Superior temporal gyrus (tissue), 1 donor: ENCODE measurements at regions not wholly inside any gene's neighbourhood (a gene's known extent, or its start where the extent isn't known, plus 50 kb on each side); places are given as distances from the start of the nearest gene placed in this dataset.
"Not testable (repeated sequence)": the region's sequence is repeated elsewhere in the genome, so short reads cannot be mapped to it uniquely, and the experiment has no call there.

Experiments used
- DNase-seq: peaks from one replicate; pipeline ENCODE4 v3.0.0-alpha.2; 2016; ENCODE audit errors: extremely low spot score

DNA sequence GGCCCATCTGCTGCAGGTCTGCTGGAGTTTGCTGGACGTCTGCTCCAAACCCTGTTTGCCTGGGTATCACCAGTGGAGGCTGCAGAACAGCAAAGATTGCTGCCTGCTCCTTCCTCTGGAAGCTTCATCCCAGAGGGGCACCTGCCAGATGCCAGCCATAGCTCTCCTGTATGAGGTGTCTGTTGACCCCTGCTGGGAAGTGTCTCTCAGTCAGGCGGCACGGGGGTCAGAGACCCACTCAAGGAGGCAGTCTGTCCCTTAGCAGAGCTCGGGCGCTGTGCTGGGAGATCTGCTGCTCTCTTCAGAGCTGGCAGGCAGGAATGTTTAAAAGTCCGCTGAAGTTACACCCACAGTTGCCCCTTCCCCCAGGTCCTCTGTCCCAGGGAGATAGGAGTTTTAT is 671.2 kb downstream of the EFNA5 start:
- not testable (repeated sequence) for DNase-seq

DNA sequence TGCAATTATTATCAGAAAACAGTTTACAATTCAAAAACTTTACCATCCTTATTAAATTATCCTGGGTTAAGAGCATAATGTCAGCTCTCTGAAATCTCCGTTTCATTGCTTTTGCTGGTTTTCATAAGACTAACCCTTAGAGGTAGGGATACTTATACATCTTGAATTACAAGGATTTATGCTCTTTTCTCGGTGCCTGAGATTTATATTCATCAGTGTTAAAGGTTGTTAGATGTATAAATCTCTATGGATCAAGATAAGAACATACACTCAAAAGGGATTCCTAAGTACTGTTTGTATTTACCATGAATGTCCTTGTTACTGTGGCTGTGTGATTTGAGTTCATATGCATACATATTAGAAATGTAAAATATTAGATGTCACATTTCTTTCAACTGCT is 684.7 kb downstream of the EFNA5 start:
- no peak for DNase-seq

DNA sequence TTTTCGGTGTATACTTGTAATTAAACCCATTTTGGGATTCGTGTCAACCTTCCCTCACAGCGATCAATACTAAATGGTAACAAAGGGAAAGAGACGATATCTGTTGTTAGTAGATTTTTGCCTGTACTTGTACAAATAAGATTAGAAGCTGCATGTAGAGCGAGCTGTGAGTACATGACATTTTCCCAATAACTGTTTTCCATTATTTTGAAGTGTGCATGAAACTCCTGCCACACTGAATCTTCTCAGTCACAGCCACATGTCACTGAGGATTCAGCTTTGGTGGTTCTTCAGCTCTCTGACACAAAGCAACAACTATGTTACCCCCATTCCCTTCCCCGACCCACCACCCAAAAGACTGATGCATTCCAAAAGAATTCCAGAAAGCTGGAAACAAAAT is 685.6 kb downstream of the EFNA5 start:
- no peak for DNase-seq

DNA sequence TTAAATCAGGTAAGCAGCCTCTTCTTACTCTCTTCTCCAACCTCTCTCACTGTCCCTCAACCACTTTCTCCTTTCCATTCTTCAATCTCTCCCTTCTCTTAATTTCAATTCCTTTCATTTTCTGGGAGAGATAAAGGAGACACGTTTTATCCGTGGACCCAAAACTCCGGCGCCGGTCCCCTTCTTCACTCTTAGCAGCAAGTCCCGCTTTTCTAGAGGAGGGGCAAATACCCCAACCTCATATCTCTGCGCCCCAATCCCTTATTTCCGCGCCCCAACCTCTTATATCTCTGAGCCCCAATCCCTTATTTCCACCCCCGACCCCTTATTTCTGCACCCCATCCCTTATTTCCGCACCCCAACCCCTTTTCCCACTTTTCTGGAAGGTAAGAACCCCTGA is 691.6 kb downstream of the EFNA5 start:
- not testable (repeated sequence) for DNase-seq

DNA sequence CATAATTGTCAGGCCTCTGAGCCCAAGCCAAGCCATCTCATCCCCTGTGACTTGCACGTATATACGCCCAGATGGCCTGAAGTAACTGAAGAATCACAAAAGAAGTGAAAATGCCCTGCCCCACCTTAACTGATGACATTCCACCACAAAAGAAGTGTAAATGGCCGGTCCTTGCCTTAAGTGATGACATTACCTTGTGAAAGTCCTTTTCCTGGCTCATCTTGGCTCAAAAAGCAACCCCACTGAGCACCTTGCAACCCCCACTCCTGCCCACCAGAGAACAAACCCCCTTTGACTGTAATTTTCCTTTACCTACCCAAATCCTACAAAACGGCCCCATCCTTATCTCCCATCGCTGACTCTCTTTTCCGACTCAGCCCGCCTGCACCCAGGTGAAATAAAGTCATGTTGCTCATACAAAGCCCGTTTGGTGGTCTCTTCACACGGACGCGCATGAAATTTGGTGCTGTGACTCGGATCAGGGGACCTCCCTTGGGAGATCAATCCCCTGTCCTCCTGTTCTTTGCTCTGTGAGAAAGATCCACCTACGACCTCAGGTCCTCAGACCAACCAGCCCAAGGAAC is 692.1 kb downstream of the EFNA5 start:
- DNase-seq: not testable (repeated sequence)

DNA sequence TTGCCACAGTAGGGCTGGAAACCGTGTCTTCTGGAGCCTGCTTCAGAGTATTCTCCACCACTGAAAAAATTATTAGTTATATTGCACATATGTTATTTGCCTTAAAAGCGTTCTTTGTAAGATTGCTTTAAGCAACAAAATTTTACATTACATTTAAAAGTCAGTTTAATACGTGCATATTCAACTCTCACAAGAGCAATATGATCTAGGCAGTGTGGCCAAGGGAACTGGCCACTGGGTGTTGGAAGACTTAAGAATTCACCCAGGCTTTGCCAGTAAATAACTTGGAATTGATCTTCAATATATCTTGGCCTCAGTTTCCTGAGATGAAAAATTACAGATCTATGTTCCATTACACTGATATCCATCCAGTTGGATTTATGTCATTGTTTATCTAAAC is 694.4 kb downstream of the EFNA5 start:
- DNase-seq: no peak

DNA sequence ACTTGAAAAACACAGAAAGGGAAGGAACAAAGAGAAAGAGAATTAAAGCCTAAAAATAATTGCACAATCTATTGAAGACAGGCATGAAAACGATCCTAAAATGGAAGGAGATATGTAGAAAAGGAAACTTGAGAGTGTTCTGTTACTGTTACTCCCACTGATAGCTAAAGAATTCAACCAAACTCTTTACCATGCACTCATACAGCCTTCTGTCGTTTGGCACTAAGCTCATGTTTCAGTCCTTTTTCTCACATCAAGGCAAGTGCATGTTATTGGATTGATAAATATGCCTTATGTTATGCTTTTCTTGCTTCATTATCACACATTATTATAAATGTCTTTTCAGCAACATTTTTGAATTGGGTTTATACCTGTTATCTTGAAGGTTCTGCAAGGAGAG is 696.5 kb downstream of the EFNA5 start:
- no peak for DNase-seq

DNA sequence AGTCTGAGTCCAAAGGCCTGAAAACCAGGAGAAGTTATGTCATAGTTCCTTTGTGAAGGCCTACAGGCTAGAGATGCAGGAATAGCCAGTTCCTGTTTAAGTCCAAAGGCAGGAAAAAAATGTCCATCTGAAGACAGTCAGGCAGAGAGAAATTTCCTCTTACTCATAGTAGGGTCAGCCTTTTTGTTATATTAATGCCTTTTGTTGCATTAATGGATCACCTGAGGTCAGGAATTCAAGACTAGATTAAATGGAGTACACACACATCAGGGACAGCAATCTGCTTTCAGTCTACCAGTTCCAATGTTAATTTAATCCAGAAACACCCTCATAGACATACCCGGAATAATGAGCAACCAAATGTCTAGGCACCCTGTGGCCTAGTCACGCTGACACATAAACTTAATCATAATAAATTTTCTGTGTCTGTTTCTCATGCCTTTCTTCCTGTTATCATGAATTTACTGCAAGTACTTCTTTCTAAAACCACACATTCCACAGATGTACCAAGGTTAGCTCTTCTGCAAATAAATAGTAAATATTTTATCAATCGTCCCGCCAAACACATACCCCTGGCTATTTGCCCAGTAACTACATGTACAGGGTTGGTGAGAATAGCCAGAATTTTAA is 703.9 kb downstream of the EFNA5 start:
- DNase-seq: no peak

DNA sequence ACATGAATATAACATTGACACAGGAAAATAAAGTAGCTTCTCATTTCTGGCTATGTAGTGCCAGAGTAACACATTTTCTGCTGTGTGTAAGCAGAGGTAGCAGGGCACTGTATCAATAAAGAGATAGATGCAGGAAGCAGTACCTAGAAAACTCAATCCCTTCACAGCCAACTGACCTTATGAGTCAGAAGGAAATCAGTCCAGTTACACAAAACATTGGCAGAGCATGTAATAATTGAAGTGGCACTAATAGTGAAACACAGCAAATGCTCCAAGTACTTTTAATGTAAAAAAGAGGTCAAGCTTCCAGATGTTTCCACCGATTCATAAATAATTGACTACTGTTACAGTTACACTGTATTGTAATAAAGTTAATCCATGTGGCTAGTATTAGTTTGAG is 706.6 kb downstream of the EFNA5 start:
- no peak for DNase-seq

DNA sequence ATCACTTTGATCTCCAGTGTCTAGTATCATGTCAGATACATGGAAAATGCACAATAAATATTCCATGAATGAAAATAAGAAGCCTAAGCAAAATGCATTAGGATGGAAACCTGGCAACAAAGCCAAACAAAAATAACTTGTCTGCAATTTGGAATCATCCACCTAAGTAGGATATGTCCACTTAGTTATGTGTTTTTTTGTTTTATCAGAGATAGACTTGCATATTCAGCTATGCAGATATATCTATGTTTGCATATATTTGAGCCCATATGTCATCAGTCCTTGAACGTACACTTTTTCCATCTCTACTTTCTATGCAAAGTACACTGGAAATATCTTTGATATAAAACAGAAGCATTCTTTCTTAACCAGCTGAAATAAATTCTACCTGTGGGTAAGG is 707.1 kb downstream of the EFNA5 start:
- no peak for DNase-seq

DNA sequence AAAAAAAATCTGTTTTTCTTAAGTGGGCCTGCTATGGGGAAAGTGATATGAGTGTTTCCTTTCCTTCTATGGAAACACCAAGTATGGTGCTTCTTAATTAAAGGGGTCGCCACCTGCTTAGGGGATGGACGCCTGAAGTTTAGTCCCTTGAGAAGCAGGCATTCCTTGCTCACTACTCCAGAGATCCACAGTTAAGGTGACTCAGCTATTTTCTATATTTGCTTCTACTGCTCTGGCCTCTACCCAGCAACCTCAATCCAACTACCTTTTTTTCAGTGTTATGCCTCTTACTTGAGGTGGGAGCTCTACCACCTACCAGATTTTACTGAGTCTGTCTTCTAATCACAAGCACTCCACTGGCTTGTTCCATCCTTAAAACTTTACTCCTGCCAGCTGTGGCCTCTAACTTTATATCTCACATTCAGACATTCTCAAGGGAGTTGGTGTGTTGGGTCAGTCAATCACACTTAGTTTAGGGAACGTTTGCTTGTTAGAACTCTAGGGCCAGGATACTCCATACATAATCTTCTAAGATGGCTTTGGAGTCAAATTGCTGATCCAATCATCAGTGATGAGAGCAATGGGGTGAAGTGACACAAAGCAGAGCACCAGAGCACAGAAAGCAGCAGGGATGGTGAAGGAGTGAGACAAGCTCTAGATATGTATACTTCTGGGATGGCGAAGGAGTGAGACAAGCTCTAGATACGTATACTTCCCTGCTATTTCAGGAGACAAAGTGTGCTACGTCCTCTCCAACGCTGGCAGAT is 708.1 kb downstream of the EFNA5 start:
- no peak for DNase-seq

DNA sequence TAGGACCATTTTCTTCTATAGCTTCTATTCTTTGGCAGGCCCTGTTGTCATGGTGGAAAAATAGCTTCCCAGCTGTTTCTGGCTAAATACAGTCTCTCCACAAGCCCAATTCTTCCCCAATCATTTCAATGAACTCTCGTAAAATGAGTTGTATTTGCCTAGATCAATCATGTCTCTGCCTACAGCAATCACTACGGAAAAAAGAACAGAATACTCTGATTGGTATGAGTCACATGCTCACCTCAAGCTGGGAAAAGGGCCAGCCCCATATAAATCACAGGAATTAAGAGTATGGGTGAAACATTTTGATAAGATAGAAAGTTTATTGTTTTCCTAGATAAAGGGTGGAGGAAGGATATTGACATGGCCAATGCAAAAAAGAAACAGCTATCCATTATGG is 711.4 kb downstream of the EFNA5 start:
- no peak for DNase-seq

DNA sequence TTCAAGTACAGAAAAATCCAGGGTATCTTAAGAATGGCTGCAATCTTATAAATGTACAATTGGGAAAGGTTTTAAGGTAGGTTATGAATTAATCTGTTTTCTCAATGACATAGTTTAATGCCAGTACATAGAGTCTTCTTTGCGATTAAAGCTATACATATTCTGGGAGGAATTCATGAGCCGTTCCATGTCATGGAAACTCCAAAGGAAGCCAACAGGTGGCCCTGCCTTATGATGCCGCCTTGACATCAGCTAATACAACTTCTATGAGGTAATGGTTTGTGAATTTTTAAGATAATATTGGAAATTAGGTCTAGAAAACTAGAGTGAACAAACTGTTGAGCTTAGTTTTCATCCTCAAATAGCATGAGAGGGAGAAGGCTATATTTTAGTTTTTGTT is 713.4 kb downstream of the EFNA5 start:
- DNase-seq: no peak

DNA sequence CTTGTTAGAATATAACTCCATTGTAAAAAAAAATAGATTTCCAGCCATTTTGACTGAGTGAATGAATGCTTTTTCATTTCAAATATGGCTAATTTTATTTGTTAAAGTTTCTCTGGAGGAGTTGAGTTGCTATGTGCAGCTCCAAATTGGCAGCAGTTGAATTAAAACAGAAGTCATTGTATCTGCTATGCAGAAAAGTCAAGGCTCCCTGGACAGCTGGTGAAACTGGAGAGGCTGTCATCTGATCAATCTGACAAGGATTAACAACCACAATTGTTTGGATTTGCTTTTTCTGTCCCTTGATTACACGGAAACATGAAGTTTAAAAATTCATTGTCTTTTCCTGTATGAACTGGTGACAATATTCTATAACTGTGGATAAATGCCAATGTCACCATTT is 713.9 kb downstream of the EFNA5 start:
- DNase-seq: no peak

DNA sequence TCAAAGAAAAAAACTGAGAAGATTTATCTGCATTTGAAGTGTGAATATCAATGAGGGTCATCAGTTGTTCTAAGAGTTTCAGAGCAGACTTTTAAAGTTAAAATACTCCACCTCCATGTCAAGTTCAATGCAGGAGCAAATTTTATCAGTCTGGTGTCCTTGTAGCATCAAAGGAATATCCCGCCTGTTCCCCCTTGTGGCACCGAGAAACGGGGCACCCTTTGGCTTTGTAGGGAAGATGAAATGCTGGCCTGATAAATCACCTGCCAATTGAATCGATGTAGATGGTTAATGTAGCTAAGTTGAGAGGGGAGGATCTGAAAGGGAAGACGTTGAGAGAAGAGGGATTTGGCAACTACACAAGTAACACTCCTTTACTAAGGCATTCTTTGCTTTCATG is 714.5 kb downstream of the EFNA5 start:
- DNase-seq: no peak

DNA sequence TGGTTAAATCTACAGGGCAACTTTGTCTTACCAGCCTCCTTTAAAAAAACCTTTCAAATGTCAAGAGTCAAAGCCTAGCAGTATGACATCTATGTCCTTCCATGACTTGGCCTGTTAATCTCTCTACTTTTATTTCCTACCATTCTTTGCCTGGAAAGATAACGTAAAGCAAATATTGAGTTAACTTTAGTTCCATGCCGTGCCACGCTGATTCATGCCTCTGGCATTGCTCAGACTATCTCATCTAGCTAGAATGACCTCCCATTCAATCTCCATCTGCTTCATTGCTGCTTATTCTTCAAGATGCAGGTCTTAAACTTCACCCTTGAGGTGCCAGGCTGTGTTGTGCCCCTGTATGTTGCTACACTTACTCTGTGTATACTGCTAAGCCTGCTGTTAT is 729.8 kb downstream of the EFNA5 start:
- DNase-seq: no peak

DNA sequence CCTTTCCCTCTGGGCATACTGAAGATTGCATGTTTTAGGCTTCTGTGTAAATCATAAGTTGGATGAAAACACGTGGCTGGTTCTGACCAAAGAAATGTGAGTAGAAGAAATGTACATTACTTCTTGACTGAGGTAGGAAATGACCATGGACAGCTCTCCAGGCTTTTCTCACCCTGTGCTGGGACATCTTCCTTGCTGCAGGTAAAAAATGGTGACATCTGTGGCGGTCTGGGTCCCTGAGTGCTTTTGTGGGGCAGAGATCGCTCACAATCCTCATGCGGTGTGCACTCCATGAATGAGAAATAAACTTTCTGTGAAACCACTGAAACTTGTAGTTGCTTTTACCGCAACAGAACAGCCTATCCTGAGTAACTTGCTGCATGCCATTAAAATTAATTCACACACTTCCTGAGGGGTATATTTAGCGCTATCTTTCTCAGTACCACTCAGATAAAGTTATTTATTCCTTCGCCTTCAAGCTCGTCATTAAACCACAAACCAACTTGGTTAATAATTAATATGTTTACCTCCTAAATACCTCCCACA is 730.4 kb downstream of the EFNA5 start:
- no peak for DNase-seq

DNA sequence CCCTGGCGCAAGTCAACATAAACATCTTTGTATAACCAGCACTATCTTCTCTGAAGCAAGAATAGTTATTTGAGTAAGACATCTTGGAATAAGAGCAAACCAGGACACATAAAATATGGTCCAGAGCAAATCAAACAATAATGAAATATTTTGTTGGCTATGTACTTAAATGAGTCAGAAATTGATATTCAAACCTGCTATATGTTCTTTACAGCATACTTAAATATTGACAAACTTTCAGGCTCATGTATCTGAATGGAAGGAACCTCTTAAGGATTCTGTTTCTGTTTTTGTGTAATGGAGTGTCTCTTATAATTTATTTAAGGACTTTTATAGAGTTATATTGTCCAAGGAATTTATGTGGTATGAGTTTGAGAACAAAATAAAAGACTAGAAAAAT is 747.3 kb downstream of the EFNA5 start:
- DNase-seq: no peak

DNA sequence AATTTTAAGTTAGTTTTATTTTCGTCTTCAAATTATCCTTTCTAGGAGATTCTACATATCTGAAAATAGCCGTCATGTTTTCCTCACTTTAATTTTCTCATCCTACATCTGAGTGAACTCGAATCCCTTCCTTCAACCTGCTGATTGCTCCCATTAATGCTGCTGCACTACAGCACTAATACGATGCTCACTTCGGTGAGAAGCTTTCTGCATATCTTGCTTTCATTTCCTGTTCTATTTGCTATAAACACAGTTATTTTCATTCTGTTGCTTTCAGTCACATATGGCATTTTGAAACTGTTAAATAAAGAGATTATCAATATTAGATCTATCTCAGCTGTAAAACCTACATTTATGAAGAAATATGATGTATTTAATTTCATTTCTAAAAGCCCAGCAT is 749.2 kb downstream of the EFNA5 start:
- no peak for DNase-seq

DNA sequence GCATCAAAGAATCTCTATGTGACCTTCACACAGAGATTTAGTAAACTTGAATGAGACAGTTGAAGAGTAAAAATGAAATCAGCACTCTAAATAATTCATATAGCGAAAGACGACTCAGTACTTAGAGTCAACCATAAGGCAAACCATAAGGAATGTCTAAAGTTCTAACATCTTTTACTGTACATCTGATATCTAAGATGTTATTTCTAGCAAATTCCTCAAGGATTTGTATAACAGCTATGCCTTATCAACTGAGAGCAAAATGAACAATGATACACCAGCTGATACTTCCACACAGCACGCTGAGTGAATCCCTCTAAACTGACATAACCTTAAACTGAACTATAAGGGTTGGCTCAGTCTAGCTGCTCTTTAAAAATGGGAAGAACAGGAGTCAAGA is 760.3 kb downstream of the EFNA5 start:
- no peak for DNase-seq

DNA sequence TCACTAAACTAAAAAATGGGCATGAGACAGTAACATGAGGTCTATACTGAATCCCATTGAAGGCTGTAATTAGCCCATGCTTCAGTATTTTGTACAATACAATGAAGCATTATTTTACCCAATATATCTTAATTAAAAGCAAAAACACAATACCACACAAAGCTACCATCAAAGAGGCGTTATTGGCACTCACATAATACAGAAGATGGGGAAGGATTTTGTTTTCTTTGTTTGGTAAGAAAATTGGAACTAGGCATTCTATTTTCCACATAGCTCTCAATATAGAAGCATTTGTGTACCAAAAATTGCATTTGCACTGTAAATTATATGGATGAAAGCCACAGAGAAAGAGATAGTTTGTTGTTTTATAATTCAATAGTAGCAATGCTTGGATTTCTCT is 761.0 kb downstream of the EFNA5 start:
- no peak for DNase-seq

DNA sequence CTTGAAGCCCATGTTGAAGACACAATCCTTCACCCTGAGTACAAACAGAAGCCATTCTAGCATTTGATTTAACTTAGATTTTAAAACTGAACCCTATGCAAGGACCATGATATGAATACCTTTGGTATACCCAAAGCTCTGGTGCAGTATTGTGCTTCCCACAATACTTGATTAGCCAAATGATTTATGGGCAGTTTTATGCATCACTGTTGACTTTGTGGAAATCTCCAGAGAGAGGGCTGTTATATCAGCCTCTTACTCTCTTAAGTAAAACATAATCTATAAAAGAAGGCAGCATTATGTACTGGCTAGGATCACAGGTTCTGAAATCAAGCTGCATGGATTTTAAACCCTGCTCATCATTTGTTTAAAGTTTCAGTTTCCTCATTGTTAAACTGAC is 762.8 kb downstream of the EFNA5 start:
- no peak for DNase-seq

DNA sequence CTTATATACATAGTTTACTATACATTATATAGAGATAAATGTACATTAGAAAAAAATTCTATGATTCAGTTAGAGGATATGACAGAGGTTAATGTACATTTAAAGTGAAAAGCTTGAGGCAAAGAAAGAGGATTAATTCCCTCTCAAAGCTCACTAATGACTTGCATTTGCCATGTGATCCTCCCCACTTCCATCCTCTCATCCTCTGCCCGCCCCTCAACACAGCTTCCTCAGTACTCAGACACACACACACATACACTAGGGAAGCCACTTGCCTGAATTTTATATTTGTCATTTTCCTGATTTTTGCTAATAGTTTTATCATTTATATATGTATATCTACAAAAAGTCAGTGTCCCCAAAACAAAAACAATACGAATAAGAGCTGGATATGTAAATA is 764.5 kb downstream of the EFNA5 start:
- no peak for DNase-seq
